ENCODE measurements at regions not wholly inside any gene's neighbourhood (a gene's known extent, or its start where the extent isn't known, plus 50 kb on each side); places are given as distances from the start of the nearest gene placed in this dataset.

DNA sequence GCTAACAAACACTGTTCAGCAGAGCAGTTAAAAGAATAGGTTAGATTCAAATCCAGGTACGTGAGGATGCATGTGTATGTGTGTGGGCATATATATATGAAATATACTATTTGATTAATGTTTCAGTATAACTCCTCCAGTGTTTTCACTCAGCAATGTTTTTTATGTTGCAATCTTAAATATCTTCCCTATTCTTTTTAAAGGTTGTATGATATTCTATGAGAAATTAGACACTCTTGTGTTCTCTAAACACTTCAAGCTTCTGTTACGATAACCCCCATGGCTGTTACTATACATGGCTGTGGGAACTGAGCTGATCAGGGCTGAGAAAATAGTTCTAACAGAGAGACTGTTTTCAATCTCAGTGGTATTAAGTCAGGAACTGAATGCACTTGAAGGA is 421.0 kb downstream of the CBLN4 start:
- DNase-seq (ENCODE audit: low read depth): no peak
- TF ChIP-seq, protein P1, sequence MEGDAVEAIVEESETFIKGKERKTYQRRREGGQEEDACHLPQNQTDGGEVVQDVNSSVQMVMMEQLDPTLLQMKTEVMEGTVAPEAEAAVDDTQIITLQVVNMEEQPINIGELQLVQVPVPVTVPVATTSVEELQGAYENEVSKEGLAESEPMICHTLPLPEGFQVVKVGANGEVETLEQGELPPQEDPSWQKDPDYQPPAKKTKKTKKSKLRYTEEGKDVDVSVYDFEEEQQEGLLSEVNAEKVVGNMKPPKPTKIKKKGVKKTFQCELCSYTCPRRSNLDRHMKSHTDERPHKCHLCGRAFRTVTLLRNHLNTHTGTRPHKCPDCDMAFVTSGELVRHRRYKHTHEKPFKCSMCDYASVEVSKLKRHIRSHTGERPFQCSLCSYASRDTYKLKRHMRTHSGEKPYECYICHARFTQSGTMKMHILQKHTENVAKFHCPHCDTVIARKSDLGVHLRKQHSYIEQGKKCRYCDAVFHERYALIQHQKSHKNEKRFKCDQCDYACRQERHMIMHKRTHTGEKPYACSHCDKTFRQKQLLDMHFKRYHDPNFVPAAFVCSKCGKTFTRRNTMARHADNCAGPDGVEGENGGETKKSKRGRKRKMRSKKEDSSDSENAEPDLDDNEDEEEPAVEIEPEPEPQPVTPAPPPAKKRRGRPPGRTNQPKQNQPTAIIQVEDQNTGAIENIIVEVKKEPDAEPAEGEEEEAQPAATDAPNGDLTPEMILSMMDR (IDR thresholded peaks at IDR 0.05; ENCODE audit: insufficient read depth, low read depth, low read length, missing control alignments): no peak

DNA sequence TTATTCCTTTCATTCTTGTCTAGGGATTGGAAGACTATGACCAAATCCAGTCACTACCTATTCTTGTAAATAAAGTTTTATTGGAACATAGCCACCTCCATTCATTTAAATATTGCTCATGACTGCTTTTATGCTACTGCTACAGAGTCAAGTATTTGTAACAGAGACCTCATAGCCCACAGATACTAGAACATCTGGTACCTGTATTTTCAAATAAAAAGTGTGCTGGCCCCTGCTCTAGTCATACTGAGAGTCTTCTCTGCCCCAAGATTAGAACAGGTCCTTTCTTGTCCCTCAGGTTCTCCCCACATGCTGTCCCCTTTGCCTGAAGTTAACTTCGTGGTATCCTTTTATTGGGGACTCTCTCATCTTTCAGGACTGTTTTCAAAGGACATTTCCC is 422.3 kb downstream of the CBLN4 start:
- no peak overlapping the region for H3K4me3 ChIP-seq (ENCODE audit: low read length)
- TF ChIP-seq, protein P1 (IDR thresholded peaks at IDR 0.05; ENCODE audit: insufficient read depth, low read depth, low read length, missing control alignments): no peak
- no peak for DNase-seq (ENCODE audit: low read depth)

More for the DNA sequence above, 421.0 kb downstream of the CBLN4 start:
- H3K4me3 ChIP-seq (ENCODE audit: low read length): no peak overlapping the region

DNA sequence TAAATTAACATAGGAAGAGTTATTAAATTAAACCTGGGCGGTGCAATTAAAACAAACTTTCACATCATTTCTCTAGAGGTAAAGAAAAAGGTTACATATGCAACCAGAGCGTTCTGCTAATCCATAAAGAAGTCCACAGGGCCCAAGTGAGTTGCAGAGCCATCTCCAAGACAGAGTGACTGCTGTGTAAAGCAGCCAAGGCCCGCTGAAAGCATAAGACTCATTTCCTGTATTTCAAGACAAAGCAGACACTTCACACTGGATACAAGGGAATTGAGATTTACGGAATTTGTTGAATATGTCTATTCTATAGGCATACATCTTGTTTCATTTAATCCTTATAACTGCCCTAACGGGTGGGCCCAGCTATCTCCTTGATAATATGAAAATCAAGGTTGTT is 422.8 kb downstream of the CBLN4 start:
- TF ChIP-seq, protein P1 (IDR thresholded peaks at IDR 0.05; ENCODE audit: insufficient read depth, low read depth, low read length, missing control alignments): no peak
- H3K4me3 ChIP-seq (ENCODE audit: low read length): no peak overlapping the region
- DNase-seq (ENCODE audit: low read depth): peak; percentile 40

DNA sequence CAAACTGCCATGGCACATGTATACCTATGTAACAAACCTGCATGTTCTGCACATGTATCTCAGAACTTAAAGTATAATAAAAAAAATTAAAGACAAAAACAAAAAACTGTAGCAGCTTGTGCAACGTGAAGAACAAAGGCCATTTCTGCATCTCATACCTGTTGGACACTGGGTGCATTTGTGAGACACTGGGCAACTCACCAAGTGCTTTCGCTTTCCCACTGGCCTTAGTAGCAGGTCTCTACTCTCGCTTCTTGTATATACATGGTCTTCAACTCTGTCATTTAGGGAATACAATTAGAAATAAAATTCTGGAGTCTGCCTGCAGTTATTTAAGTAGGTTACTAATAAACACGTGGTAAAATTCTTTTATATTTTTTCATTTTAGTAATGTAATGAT is 423.8 kb downstream of the CBLN4 start:
- TF ChIP-seq, protein P1 (IDR thresholded peaks at IDR 0.05; ENCODE audit: insufficient read depth, low read depth, low read length, missing control alignments): no peak
- no peak for DNase-seq (ENCODE audit: low read depth)
- no peak overlapping the region for H3K4me3 ChIP-seq (ENCODE audit: low read length)

DNA sequence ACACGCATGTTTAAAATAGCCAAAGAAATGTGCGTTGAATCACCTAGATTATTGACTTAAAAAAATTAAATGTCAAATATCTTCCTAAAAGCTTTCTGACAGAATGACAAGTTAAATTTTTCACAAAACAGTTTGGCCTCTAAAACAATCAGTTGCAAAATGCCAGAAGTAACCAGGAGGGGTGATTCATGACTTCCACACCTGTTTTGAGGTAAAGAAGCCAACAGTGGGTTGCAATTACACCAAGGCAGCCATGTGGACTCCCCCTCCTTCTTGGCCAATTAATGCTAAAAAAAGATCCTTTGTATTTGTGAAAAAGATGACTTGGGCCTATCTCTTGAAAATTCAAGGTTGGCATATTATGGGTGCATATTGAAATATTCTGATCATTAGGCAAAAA is 424.8 kb downstream of the CBLN4 start:
- no peak overlapping the region for H3K4me3 ChIP-seq (ENCODE audit: low read length)
- DNase-seq (ENCODE audit: low read depth): peak; percentile 53
- TF ChIP-seq, protein P1 (IDR thresholded peaks at IDR 0.05; ENCODE audit: insufficient read depth, low read depth, low read length, missing control alignments): no peak

DNA sequence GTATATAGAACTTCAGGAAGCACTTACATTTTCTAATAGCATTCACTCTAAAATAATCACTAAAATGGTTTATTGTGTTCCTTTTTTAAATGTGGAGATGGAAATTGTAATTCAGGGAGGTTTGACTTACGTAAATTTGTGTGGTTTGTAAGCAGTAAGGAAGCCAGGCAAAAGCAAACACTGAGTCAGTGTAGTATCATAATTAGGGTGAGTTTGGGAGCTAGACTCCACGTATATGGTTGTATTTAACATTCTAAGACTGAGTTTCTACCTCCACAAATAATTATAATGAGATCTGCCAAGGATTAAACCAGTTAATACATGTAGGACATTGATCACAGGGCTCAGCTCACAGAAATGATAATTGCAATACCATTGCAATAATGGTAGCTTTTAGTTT is 425.5 kb downstream of the CBLN4 start:
- no peak overlapping the region for H3K4me3 ChIP-seq (ENCODE audit: low read length)
- DNase-seq (ENCODE audit: low read depth): peak; percentile 74
- TF ChIP-seq, protein P1 (IDR thresholded peaks at IDR 0.05; ENCODE audit: insufficient read depth, low read depth, low read length, missing control alignments): no peak

DNA sequence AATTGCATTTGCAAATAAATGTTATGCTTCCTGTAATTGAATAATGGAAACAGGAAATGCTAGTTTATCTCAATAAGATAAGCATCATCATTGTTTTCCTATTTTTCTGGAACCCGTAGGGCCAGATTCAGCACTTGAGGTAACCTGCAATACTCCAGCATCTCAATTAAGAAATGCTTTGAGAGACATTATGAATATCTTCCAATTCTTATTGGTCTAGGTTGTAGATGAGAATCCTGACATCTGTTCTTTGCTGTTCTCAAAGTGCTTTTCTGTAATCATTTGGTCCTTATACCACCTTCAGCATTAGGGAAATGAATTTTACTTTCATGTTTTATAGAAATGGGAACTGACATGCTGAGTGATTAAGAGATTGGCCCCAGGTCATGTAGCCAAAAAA is 428.3 kb downstream of the CBLN4 start:
- no peak for DNase-seq (ENCODE audit: low read depth)
- TF ChIP-seq, protein P1 (IDR thresholded peaks at IDR 0.05; ENCODE audit: insufficient read depth, low read depth, low read length, missing control alignments): no peak
- no peak overlapping the region for H3K4me3 ChIP-seq (ENCODE audit: low read length)
